Ascending aorta (tissue), 2 donors: ENCODE measurements at regions not wholly inside any gene's neighbourhood (a gene's known extent, or its start where the extent isn't known, plus 50 kb on each side); places are given as distances from the start of the nearest gene placed in this dataset.

Experiments used
- DNase-seq, 2 donors: peaks; one replicate each; pipeline ENCODE4 v3.0.0-alpha.2; 2019; ENCODE audit warnings: low spot score in 2 of 2
- H3K27ac ChIP-seq, 2 donors: fragments of 200-600 bp; sonication (generic); one replicate each; pipeline ENCODE4 v1.5.1; 2016 to 2017; ENCODE audit warnings: mild to moderate bottlenecking in 1 of 2
- H3K27me3 ChIP-seq: fragments of 200-600 bp; sonication (generic); one replicate; pipeline ENCODE4 v1.5.1; 2017
- H3K36me3 ChIP-seq, 2 donors: fragments of 200-600 bp; sonication (generic); one replicate each; pipeline ENCODE4 v1.5.1; 2016
- H3K4me1 ChIP-seq, 2 donors: fragments of 200-600 bp; sonication (generic); one replicate each; pipeline ENCODE4 v1.5.1; 2016 to 2017; ENCODE audit warnings: mild to moderate bottlenecking in 1 of 2
- H3K4me3 ChIP-seq, 2 donors: fragments of 200-600 bp; sonication (generic); one replicate each; pipeline ENCODE4 v1.5.1; 2016 to 2017; ENCODE audit warnings: mild to moderate bottlenecking in 1 of 2
- H3K9me3 ChIP-seq, 2 donors: fragments of 200-600 bp; sonication (generic); one replicate each; pipeline ENCODE4 v1.5.1; 2016
- CTCF ChIP-seq, 3 experiments: fragments of 200-600 bp in 2 of 3; fragments of 450-650 bp in 1 of 3; sonication (generic) in 2 of 3; IDR thresholded peaks; one replicate each; pipeline ENCODE4 v1.5.1; 2016 to 2019; ENCODE audit warnings: antibody characterized with exemption in 3 of 3, mild to moderate bottlenecking in 1 of 3, moderate library complexity in 1 of 3
- intact Hi-C: fragments of 100-400 bp; cut with DNase I; formaldehyde crosslinking; loops from one replicate; pipeline ENCODE4 v1.15.1; 2023

DNA sequence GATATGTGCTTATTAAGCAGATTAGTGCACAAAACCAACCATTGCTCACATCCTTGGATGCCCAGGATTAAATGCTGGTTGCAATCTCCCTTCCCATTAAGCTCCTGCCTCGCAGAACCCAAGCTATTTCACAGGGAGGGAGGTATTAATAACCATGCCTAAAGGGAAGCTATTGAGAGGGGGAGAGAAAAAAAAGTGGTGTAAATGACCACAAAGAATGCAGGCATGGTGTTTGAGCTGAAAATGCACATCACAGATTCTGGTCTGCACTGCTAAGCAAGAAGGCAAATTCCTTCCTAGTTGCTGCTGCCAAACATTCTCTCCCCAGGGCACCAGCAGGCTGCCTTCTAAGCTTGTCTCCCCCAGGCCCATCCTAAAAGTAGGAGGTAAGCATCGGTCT lies 92.0 kb upstream of the ISX start:
- Histone ChIP-seq H3K27me3 (no peaks in the 10 kb centered on the region), H3K4me1 (no peaks in the 10 kb centered on the region), H3K9me3 (no peaks in the 10 kb centered on the region), H3K27ac (no peak overlapping the region), H3K4me3 (no peak overlapping the region), H3K36me3 (no peaks in the 10 kb centered on the region)
- no peak for DNase-seq
- intact Hi-C loops, result no loop called here
- no peak for TF ChIP-seq CTCF (IDR thresholded peaks at IDR 0.05)

DNA sequence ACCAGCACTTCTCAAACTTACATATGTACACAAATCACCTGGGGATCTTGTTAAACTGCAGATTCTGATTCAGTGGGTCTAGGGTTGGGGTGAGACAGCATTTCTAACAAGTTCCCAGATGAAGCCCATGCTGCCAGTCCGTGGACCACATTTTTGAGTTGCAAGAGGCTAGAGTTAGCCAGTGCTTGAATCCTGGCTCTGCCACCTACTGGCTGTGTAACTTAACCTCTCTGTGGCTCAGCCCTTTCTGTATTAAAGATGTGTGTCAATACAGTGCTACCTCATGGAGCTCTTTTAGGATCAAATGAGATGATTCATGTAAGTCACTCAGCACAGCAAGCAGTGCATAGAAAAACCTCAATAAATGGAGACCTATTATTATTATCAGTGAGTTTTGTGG lies 90.2 kb upstream of the ISX start:
- no peak overlapping the region for H3K27ac ChIP-seq
- no peaks in the 10 kb centered on the region for H3K9me3 ChIP-seq
- no peak for DNase-seq
- no peaks in the 10 kb centered on the region for H3K4me1 ChIP-seq
- H3K36me3 ChIP-seq, result no peaks in the 10 kb centered on the region
- no peak for TF ChIP-seq CTCF (IDR thresholded peaks at IDR 0.05)
- no peak overlapping the region for H3K4me3 ChIP-seq
- intact Hi-C loops, result no loop called here
- no peaks in the 10 kb centered on the region for H3K27me3 ChIP-seq

GRCh38 chr22:34976474-34976873 lies 89.5 kb upstream of the ISX start:
- no peak overlapping the region for H3K27ac ChIP-seq
- no peak for DNase-seq
- no peaks in the 10 kb centered on the region for H3K4me1 ChIP-seq
- no peaks in the 10 kb centered on the region for H3K9me3 ChIP-seq
- no peaks in the 10 kb centered on the region for H3K27me3 ChIP-seq
- no peaks in the 10 kb centered on the region for H3K36me3 ChIP-seq
- intact Hi-C loops, result no loop called here
- H3K4me3 ChIP-seq, result no peak overlapping the region
- no peak for TF ChIP-seq CTCF (IDR thresholded peaks at IDR 0.05)

GRCh38 chr22:34976886-34977285 lies 89.1 kb upstream of the ISX start:
- H3K36me3 ChIP-seq, result no peaks in the 10 kb centered on the region
- H3K27ac ChIP-seq, result no peak overlapping the region
- no peak overlapping the region for H3K4me3 ChIP-seq
- intact Hi-C loops, result no loop called here
- DNase-seq, result no peak
- H3K4me1 ChIP-seq, result no peaks in the 10 kb centered on the region
- no peaks in the 10 kb centered on the region for H3K27me3 ChIP-seq
- H3K9me3 ChIP-seq, result no peaks in the 10 kb centered on the region
- no peak for TF ChIP-seq CTCF (IDR thresholded peaks at IDR 0.05)

DNA sequence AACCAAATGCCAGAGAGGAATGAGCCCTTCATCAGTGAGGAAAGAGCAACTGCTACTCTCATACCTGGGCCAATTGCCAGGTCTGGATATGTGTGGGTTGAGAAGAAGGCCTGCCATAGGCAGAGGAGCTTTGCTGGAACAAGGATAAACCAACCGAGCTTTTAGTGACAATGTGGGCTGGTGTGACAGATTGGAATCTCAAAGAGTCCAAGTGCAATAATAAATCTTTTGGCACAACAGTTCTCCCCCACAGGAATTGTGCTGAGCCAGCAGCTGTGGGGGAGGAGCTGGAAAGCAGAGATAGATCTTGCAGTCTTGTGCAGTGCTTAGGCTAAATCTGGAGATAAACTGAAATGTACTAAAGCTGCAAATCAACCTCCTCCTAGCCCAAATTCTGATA lies 79.4 kb upstream of the ISX start:
- no peak overlapping the region for H3K27ac ChIP-seq
- DNase-seq, result no peak
- no peaks in the 10 kb centered on the region for H3K27me3 ChIP-seq
- H3K4me1 ChIP-seq, result no peaks in the 10 kb centered on the region
- H3K4me3 ChIP-seq, result no peak overlapping the region
- TF ChIP-seq CTCF (IDR thresholded peaks at IDR 0.05), result no peak
- intact Hi-C loops, result no loop called here
- H3K36me3 ChIP-seq, result no peaks in the 10 kb centered on the region
- peaks cover 5 to 19% of the 10 kb centered on the region in 2 donors for H3K9me3 ChIP-seq

- Histone ChIP-seq H3K27me3 (no peaks in the 10 kb centered on the region), H3K27ac (no peak overlapping the region), H3K4me1 (no peaks in the 10 kb centered on the region), H3K4me3 (no peak overlapping the region), H3K36me3 (no peaks in the 10 kb centered on the region), H3K9me3 (peaks cover 5 to 6% of the 10 kb centered on the region in 2 donors)
- DNase-seq, result no peak
- TF ChIP-seq CTCF (IDR thresholded peaks at IDR 0.05), result no peak
- intact Hi-C loops, result no loop called here
Measured at GRCh38 chr22:34992672-34993071, 73.3 kb upstream of the ISX start.
